Left ventricle myocardium inferior (tissue), 1 donor: ENCODE measurements at regions not wholly inside any gene's neighbourhood (a gene's known extent, or its start where the extent isn't known, plus 50 kb on each side); places are given as distances from the start of the nearest gene placed in this dataset.

Experiments
- DNase-seq: peaks from one replicate; pipeline ENCODE4 v3.0.0-alpha.2; 2020
- H3K27ac ChIP-seq: fragments of 200-600 bp; replicated peaks from 2 replicates; pipeline ENCODE4 v1.8.0; 2021
- H3K27me3 ChIP-seq: fragments of 200-600 bp; 2 replicates; pipeline ENCODE4 v1.8.0; 2021; ENCODE audit warnings: low read depth
- H3K36me3 ChIP-seq: fragments of 200-600 bp; 2 replicates; pipeline ENCODE4 v1.8.0; 2021
- H3K4me1 ChIP-seq: fragments of 200-600 bp; 2 replicates; pipeline ENCODE4 v1.8.0; 2021
- H3K4me3 ChIP-seq: fragments of 200-600 bp; 2 replicates; pipeline ENCODE4 v1.8.0; 2021; ENCODE audit warnings: mild to moderate bottlenecking, moderate library complexity
- H3K9me3 ChIP-seq: fragments of 200-600 bp; replicated peaks from 2 replicates; pipeline ENCODE4 v1.8.0; 2021
- intact Hi-C: fragments of 100-400 bp; cut with micrococcal nuclease; formaldehyde crosslinking; loops from one replicate; pipeline ENCODE4 v1.11.0; 2022
- TF ChIP-seq, protein P1 (sequence below): fragments of 200-600 bp; IDR thresholded peaks from 2 replicates; pipeline ENCODE4 v1.8.0; 2021; ENCODE audit warnings: antibody characterized with exemption, mild to moderate bottlenecking, borderline replicate concordance
- donor health status: DM: no; HTN: yes; CAD: no; lungs with severe emphysema.

DNA sequence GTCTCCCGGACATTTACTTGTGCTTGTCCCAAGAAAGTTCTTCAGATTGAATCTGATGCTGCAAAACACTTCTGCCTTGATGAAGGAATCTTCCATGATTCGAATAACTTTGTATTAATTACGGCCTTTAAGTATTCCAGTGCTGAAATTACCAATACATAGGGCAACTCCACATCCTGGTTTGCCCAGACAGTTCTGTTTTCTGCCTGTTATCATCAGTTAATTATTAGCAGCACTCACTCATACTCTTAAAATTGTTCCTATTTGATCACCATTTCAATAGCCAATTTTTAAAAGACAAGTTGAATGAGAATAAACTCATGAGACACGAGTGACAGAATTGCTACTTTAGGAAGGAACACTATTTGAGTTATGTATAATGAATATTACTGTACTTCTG, 620.7 kb upstream of the ZEB2 start:
- TF ChIP-seq, protein P1, sequence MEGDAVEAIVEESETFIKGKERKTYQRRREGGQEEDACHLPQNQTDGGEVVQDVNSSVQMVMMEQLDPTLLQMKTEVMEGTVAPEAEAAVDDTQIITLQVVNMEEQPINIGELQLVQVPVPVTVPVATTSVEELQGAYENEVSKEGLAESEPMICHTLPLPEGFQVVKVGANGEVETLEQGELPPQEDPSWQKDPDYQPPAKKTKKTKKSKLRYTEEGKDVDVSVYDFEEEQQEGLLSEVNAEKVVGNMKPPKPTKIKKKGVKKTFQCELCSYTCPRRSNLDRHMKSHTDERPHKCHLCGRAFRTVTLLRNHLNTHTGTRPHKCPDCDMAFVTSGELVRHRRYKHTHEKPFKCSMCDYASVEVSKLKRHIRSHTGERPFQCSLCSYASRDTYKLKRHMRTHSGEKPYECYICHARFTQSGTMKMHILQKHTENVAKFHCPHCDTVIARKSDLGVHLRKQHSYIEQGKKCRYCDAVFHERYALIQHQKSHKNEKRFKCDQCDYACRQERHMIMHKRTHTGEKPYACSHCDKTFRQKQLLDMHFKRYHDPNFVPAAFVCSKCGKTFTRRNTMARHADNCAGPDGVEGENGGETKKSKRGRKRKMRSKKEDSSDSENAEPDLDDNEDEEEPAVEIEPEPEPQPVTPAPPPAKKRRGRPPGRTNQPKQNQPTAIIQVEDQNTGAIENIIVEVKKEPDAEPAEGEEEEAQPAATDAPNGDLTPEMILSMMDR = no peak
- intact Hi-C loops = no loop called here
- no peaks in the 10 kb centered on the region for H3K4me1 ChIP-seq

DNA sequence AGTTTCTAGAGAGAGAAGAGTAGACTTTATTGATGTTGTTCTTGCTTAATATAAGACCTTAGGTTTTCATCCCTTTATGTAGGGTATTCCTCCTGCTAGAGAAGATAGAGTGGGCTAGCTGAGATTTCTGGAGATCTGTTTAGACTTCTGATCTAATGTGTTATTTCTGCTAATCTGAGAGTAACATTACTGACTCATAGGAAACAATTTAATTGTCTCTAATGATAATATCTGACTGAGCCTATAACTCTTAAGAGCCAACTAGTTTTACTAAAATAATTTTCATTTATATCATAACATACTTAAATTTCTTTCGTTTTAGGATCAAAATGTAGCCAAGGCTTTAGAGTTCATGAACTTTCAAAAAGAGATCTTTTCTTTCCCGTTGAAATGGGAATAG, 618.7 kb upstream of the ZEB2 start:
- no peaks in the 10 kb centered on the region for H3K4me1 ChIP-seq
- H3K27me3 ChIP-seq = no peaks in the 10 kb centered on the region
- intact Hi-C loops = no loop called here
- H3K27ac ChIP-seq = no peak overlapping the region
- no peaks in the 10 kb centered on the region for H3K36me3 ChIP-seq
- TF ChIP-seq, protein P1 = no peak
- DNase-seq = no peak
- H3K4me3 ChIP-seq = no peak overlapping the region
- H3K9me3 ChIP-seq = no peaks in the 10 kb centered on the region

More for the DNA sequence above, 620.7 kb upstream of the ZEB2 start:
- Histone ChIP-seq H3K36me3 (no peaks in the 10 kb centered on the region), H3K27ac (no peak overlapping the region), H3K4me3 (no peak overlapping the region), H3K27me3 (no peaks in the 10 kb centered on the region), H3K9me3 (no peaks in the 10 kb centered on the region)
- DNase-seq = no peak

DNA sequence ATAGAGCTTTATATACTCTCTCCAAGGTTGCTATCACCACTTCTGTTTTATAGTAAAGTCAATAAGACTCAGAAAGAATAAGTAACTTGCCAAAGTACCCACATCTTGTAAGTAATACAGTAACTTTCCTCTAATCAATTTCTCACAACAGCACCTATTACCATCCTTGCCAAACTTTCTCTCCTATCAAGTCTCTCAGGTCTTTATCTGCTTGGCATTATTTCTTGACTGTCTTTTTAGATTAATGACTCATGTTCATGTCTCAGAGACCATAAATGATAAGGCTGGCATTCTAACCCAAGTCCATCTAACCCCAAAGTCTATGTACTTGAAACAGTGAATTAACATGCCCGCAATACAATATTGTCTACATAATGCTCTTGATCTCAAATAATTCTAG, 618.0 kb upstream of the ZEB2 start:
- TF ChIP-seq, protein P1 = no peak
- H3K4me3 ChIP-seq = no peak overlapping the region
- intact Hi-C loops = no loop called here
- H3K27me3 ChIP-seq = no peaks in the 10 kb centered on the region
- H3K9me3 ChIP-seq = no peaks in the 10 kb centered on the region
- DNase-seq = no peak
- no peak overlapping the region for H3K27ac ChIP-seq
- no peaks in the 10 kb centered on the region for H3K4me1 ChIP-seq
- H3K36me3 ChIP-seq = no peaks in the 10 kb centered on the region

DNA sequence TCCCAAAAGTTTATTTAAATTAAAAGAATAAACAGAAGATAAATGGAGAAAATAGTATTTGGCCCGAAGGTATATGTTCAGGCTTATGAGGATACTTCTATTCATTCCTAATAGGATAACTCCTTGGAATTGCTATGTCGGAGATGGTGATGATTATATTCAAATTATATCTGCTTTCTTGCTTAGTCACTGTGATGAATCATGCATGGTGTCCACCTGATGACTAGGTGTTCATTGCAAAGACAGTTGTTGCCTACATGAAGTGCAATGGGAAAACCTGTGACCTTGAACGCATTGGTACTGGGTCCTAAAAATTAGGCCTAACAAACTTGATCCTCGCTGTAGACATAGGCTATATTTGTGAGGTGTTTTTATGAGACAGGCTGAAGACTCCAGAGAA, 617.3 kb upstream of the ZEB2 start:
- intact Hi-C loops = no loop called here
- H3K36me3 ChIP-seq = no peaks in the 10 kb centered on the region
- H3K4me3 ChIP-seq = no peak overlapping the region
- H3K9me3 ChIP-seq = no peaks in the 10 kb centered on the region
- H3K27me3 ChIP-seq = no peaks in the 10 kb centered on the region
- TF ChIP-seq, protein P1 = no peak
- H3K27ac ChIP-seq = no peak overlapping the region
- no peaks in the 10 kb centered on the region for H3K4me1 ChIP-seq
- DNase-seq = no peak

DNA sequence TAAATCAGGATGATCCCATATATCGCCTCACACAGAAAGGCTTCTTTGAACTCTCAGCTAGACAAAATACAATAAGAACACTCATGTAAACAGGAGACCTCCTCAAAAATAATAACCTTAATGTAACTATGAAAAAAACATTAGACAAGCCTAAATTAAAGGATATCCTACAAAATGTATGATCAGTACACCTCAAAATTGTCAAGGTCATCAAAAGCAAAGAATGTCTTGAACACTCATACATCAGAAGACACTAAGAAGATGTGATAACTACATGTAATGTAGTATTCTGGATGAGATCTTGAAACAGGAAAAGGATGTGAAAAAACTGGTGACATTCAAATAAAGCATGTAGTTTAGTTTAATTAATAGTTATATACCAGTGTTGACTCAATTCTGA, 616.8 kb upstream of the ZEB2 start:
- Histone ChIP-seq H3K9me3 (no peaks in the 10 kb centered on the region), H3K4me3 (no peak overlapping the region), H3K27me3 (no peaks in the 10 kb centered on the region), H3K27ac (no peak overlapping the region), H3K36me3 (no peaks in the 10 kb centered on the region), H3K4me1 (no peaks in the 10 kb centered on the region)
- no peak for DNase-seq
- TF ChIP-seq, protein P1 = no peak
- intact Hi-C loops = no loop called here

DNA sequence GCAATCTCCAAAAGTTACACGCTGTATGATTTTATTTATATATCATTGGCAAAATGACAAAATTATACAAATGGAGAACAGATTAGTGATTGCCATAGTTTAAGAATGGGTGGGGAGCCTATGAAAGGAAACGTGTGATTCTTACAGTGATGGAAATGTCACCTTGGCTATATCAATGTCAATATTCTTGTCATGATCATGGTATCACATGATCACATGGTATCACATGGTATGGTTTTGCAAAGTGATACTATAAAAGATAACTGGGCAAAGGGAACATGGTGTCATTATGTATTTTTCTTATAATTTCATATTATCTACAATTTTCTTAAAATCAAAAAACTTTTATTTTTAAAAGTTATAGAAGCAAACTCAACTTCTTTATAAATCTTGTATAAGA, 606.2 kb upstream of the ZEB2 start:
- no peaks in the 10 kb centered on the region for H3K36me3 ChIP-seq
- H3K27ac ChIP-seq = no peak overlapping the region
- intact Hi-C loops = no loop called here
- TF ChIP-seq, protein P1 = no peak
- no peaks in the 10 kb centered on the region for H3K27me3 ChIP-seq
- DNase-seq = no peak
- no peaks in the 10 kb centered on the region for H3K4me1 ChIP-seq
- H3K4me3 ChIP-seq = no peak overlapping the region
- no peaks in the 10 kb centered on the region for H3K9me3 ChIP-seq
